Ovary (tissue), 3 donors: ENCODE measurements at regions not wholly inside any gene's neighbourhood (a gene's known extent, or its start where the extent isn't known, plus 50 kb on each side); places are given as distances from the start of the nearest gene placed in this dataset.

Experiments used
- CTCF ChIP-seq, 3 donors: fragments of 450-650 bp in 2 of 3; fragments of 200-600 bp in 1 of 3; IDR thresholded peaks; one replicate each; pipeline versions ENCODE4 v1.5.1 to v1.8.0; 2016 to 2022; ENCODE audit warnings: antibody characterized with exemption in 3 of 3, mild to moderate bottlenecking in 1 of 3
- EP300 ChIP-seq: sonication (generic); formaldehyde crosslinking; IDR thresholded peaks from one replicate; pipeline ENCODE4 v1.6.1; 2017; ENCODE audit warnings: antibody characterized with exemption
- POLR2A ChIP-seq: fragments of 450-650 bp; IDR thresholded peaks from one replicate; pipeline ENCODE4 v1.6.1; 2017; ENCODE audit warnings: antibody characterized with exemption, mild to moderate bottlenecking, moderate library complexity
- donor health status: DM: no; HTN: no; CAD: no.

- TF ChIP-seq CTCF (IDR thresholded peaks at IDR 0.05) (no peak), POLR2A (no peak), EP300 (no peak)
Observed at GRCh38 chr13:80871481-80871880, 530.6 kb upstream of the SPRY2 start.
